ENCODE measurements at regions not wholly inside any gene's neighbourhood (a gene's known extent, or its start where the extent isn't known, plus 50 kb on each side); places are given as distances from the start of the nearest gene placed in this dataset.
"Not testable (repeated sequence)": the region's sequence is repeated elsewhere in the genome, so short reads cannot be mapped to it uniquely, and the experiment has no call there.

DNA sequence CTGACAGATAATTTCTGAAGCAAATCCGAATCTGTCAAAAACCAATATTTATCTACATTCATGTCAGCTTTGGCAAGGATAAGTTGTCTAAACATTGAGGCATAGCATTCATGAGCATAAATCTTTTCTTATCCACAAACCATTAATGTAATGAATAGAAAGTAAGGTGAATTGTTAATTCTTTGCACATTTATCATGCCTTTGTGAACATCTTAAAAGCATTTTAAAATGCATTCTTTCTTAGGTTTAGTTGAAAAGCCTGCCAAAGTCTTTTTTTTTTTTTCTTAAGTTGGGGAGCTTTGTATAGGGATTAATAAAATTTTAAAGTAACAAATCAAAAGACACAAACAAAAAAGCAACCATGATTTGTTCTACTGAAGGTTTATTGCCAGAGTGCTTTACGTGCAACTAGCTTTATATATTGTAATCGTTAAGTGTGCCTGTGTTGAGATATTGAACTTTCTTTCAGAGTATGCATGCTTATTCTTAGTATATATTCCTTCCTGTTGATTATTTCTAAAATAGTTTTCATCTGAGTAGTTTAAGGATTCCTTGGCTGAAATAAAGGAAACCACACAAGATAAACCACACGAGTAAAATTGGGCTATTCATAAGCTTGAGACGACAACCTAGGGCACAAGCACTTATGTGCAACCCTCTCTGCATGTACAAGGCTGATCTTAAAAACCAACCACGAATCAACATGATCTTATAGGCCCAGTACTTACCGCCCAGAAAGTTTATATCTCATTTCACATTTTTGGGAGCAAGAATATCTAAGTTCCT is 1110.9 kb upstream of the CNTN5 start:
- TF ChIP-seq POLR2A (IDR thresholded peaks at IDR 0.05), result no peak
- TF ChIP-seq, protein P1, sequence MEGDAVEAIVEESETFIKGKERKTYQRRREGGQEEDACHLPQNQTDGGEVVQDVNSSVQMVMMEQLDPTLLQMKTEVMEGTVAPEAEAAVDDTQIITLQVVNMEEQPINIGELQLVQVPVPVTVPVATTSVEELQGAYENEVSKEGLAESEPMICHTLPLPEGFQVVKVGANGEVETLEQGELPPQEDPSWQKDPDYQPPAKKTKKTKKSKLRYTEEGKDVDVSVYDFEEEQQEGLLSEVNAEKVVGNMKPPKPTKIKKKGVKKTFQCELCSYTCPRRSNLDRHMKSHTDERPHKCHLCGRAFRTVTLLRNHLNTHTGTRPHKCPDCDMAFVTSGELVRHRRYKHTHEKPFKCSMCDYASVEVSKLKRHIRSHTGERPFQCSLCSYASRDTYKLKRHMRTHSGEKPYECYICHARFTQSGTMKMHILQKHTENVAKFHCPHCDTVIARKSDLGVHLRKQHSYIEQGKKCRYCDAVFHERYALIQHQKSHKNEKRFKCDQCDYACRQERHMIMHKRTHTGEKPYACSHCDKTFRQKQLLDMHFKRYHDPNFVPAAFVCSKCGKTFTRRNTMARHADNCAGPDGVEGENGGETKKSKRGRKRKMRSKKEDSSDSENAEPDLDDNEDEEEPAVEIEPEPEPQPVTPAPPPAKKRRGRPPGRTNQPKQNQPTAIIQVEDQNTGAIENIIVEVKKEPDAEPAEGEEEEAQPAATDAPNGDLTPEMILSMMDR (IDR thresholded peaks at IDR 0.05), result no peak
- TF ChIP-seq EP300 (IDR thresholded peaks at IDR 0.05), result no peak
- H3K4me1 ChIP-seq (ENCODE audit: insufficient read depth), result no peaks in the 10 kb centered on the region
- H3K27ac ChIP-seq, result no peak overlapping the region
- no peak overlapping the region for H3K4me3 ChIP-seq
- H3K9me3 ChIP-seq, result no peaks in the 10 kb centered on the region
- intact Hi-C loops (cut with DNase I), result no loop called here
- no peaks in the 10 kb centered on the region for H3K36me3 ChIP-seq
- DNase-seq, result no peak
- H3K27me3 ChIP-seq, result no peaks in the 10 kb centered on the region
- WGBS, 3 donors, result 29 to 36% (median 33%) methylated on average over 7 of the region's 7 CpGs

- WGBS, 3 donors, result 74 to 77% (median 74%) methylated on average over 3 of the region's 3 CpGs
- Histone ChIP-seq H3K4me3 (no peak overlapping the region), H3K36me3 (no peaks in the 10 kb centered on the region), H3K27me3 (no peaks in the 10 kb centered on the region), H3K4me1 (ENCODE audit: insufficient read depth) (no peaks in the 10 kb centered on the region), H3K27ac (no peak overlapping the region), H3K9me3 (no peaks in the 10 kb centered on the region)
- DNase-seq, result no peak
- intact Hi-C loops (cut with DNase I), result no loop called here
- no peak for TF ChIP-seq EP300 (IDR thresholded peaks at IDR 0.05)
These were observed 1108.1 kb upstream of the CNTN5 start for GRCh38 chr11:97912629-97913028.

GRCh38 chr11:97922933-97923332 is 1097.8 kb upstream of the CNTN5 start:
- H3K27me3 ChIP-seq; H3K27ac ChIP-seq; intact Hi-C loops (cut with DNase I); H3K9me3 ChIP-seq; H3K4me1 ChIP-seq (ENCODE audit: insufficient read depth); DNase-seq; H3K4me3 ChIP-seq; H3K36me3 ChIP-seq: not testable (repeated sequence)
- 93 to 95% (median 93%) methylated on average over 10 of the region's 10 CpGs for WGBS, 3 donors

DNA sequence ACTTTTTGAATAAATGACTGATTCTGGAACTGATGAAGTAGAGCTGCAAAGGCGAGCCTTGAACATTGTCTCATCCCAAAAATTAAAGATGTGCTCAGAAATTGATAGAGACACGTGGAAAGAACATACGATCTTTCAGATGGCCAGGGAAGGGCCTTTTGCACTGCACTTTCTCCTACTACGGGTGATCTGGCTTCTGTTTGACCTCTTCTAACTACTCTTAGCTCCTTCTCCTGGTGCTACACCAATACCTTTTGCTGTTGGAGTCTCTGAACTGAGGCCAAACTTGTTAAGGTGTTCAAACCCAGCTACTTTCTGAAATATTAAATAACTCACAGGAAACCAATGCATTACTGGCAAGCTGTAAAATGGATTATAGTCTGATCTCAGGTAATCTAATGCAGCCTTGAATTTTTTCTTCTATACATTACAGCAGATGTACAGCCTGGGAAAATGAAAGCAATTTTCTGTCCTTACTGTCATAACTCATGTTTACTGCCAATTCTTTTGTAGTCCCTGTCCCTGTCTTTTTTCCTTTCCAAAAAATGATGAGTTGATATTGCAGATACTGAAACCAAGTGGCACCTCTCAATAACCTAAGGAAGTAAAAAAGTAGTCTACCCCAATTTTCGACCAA is 1086.1 kb upstream of the CNTN5 start:
- no peaks in the 10 kb centered on the region for H3K27me3 ChIP-seq
- no peaks in the 10 kb centered on the region for H3K36me3 ChIP-seq
- no peak overlapping the region for H3K27ac ChIP-seq
- no peaks in the 10 kb centered on the region for H3K9me3 ChIP-seq
- WGBS, 3 donors, result 77 to 90% (median 83%) methylated on average over 5 of the region's 5 CpGs
- TF ChIP-seq, protein P1 (IDR thresholded peaks at IDR 0.05), result no peak
- no peak for TF ChIP-seq POLR2A (IDR thresholded peaks at IDR 0.05)
- no peak for TF ChIP-seq EP300 (IDR thresholded peaks at IDR 0.05)
- no peak overlapping the region for H3K4me3 ChIP-seq
- no peak for DNase-seq
- intact Hi-C loops (cut with DNase I), result no loop called here
- no peaks in the 10 kb centered on the region for H3K4me1 ChIP-seq (ENCODE audit: insufficient read depth)

GRCh38 chr11:97937501-97937900 is 1083.2 kb upstream of the CNTN5 start:
- no peak overlapping the region for H3K4me3 ChIP-seq
- no peaks in the 10 kb centered on the region for H3K36me3 ChIP-seq
- intact Hi-C loops (cut with DNase I), result no loop called here
- TF ChIP-seq, protein P1 (IDR thresholded peaks at IDR 0.05), result no peak
- TF ChIP-seq EP300 (IDR thresholded peaks at IDR 0.05) (no peak), POLR2A (IDR thresholded peaks at IDR 0.05) (no peak)
- no peaks in the 10 kb centered on the region for H3K9me3 ChIP-seq
- H3K4me1 ChIP-seq (ENCODE audit: insufficient read depth), result no peaks in the 10 kb centered on the region
- no peaks in the 10 kb centered on the region for H3K27me3 ChIP-seq
- no peak overlapping the region for H3K27ac ChIP-seq
- DNase-seq, result no peak
- 84 to 93% (median 91%) methylated on average over 3 of the region's 3 CpGs for WGBS, 3 donors
